NT2/D1 (cell line): ENCODE measurements at regions not wholly inside any gene's neighbourhood (a gene's known extent, or its start where the extent isn't known, plus 50 kb on each side); places are given as distances from the start of the nearest gene placed in this dataset.

Source experiments
- DNase-seq: peaks from one replicate; pipeline ENCODE4 v3.0.0-alpha.2; 2011; ENCODE audit warnings: low read depth, low spot score
- H3K27me3 ChIP-seq: 2 replicates; pipeline ENCODE4 v1.6.0; 2011; ENCODE audit warnings: mild to moderate bottlenecking; ENCODE audit not compliant: insufficient read length, insufficient read depth
- H3K36me3 ChIP-seq: 2 replicates; pipeline ENCODE4 v1.6.1; 2011; ENCODE audit warnings: mild to moderate bottlenecking, low read length, mixed read lengths; ENCODE audit not compliant: insufficient read depth, insufficient read length
- H3K4me1 ChIP-seq: 2 replicates; pipeline ENCODE4 v1.5.1; 2011; ENCODE audit not compliant: insufficient read depth, insufficient read length
- H3K4me3 ChIP-seq: 2 replicates; pipeline ENCODE4 v1.5.1; 2011; ENCODE audit warnings: low read depth; ENCODE audit not compliant: insufficient read length
- H3K9ac ChIP-seq: 2 replicates; pipeline ENCODE4 v1.6.0; 2011; ENCODE audit warnings: low read depth; ENCODE audit not compliant: insufficient read length
- H3K9me3 ChIP-seq: 2 replicates; pipeline ENCODE4 v1.5.1; 2011; ENCODE audit warnings: mild to moderate bottlenecking, low read length; ENCODE audit not compliant: insufficient read depth
- SUZ12 ChIP-seq: IDR thresholded peaks from 2 replicates; pipeline ENCODE4 v1.6.1; 2011; ENCODE audit not compliant: insufficient read length, insufficient read depth; ENCODE audit errors: extremely low read depth
- YY1 ChIP-seq: IDR thresholded peaks from 2 replicates; pipeline ENCODE4 v1.6.1; 2011; ENCODE audit not compliant: insufficient read length, insufficient read depth
- ZNF274 ChIP-seq: IDR thresholded peaks from 2 replicates; pipeline ENCODE4 v1.6.1; 2011; ENCODE audit warnings: mild to moderate bottlenecking, low read depth, low read length

GRCh38 chr5:164472165-164472564 is 966.7 kb downstream of the MAT2B start:
- Histone ChIP-seq H3K4me1 (no peaks in the 10 kb centered on the region), H3K27me3 (no peaks in the 10 kb centered on the region), H3K9ac (no peak overlapping the region), H3K36me3 (no peaks in the 10 kb centered on the region), H3K4me3 (no peak overlapping the region), H3K9me3 (no peaks in the 10 kb centered on the region; the same call in 1 of the 2 replicates)
- no peak for DNase-seq
- TF ChIP-seq SUZ12: no peak
- TF ChIP-seq YY1: no peak
- TF ChIP-seq ZNF274: no peak

GRCh38 chr5:164475339-164475977 is 970.0 kb downstream of the MAT2B start:
- Histone ChIP-seq H3K9ac (no peak overlapping the region), H3K27me3 (no peaks in the 10 kb centered on the region), H3K36me3 (no peaks in the 10 kb centered on the region), H3K4me3 (no peak overlapping the region), H3K9me3 (no peaks in the 10 kb centered on the region; the same call in 1 of the 2 replicates), H3K4me1 (no peaks in the 10 kb centered on the region)
- no peak for DNase-seq
- TF ChIP-seq SUZ12 (no peak), YY1 (no peak), ZNF274 (no peak)

DNA sequence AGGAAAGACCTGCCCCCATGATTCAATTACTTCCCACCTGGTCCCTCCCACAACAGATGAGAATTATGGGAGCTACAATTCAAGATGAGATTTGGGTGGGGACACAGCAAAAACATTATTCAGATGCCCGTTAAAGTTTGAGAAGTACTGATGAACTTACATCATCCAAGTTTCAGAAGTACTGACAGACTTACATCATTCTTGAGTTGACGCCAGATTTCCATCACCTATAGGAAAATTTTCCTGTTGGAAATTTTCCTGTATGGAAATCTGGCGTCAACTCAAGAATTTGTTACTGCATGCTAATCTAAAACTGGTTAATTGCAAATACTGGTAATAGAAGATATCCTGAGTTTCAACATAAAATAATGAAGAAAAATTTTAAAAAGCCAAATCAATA is 975.9 kb downstream of the MAT2B start:
- no peaks in the 10 kb centered on the region for H3K4me1 ChIP-seq
- DNase-seq: no peak
- TF ChIP-seq ZNF274 (no peak), YY1 (no peak), SUZ12 (no peak)
- H3K27me3 ChIP-seq: no peaks in the 10 kb centered on the region
- no peaks in the 10 kb centered on the region for H3K9me3 ChIP-seq
- H3K9ac ChIP-seq: no peak overlapping the region
- no peak overlapping the region for H3K4me3 ChIP-seq
- H3K36me3 ChIP-seq: no peaks in the 10 kb centered on the region

DNA sequence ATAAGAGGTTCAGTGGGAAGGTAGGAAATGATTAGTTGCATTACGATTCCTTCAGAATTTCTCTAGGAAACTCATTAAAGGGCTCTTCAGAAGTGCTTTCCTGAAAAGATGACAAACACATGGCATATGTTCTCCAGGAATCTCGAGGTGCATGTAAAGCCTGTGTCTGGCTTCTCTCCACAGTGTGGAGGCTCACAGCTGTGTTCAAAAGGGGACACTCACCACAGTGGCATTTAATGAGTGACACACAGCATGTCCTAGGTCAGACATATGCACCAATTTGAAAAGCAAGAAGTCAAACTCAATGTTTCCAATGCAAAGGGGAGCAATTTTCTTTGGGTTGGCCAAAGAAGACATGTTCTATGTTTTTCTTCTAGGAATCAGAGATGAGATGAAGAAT is 976.9 kb downstream of the MAT2B start:
- Histone ChIP-seq H3K9ac (no peak overlapping the region), H3K4me3 (no peak overlapping the region), H3K36me3 (no peaks in the 10 kb centered on the region), H3K27me3 (no peaks in the 10 kb centered on the region), H3K9me3 (no peaks in the 10 kb centered on the region), H3K4me1 (no peaks in the 10 kb centered on the region)
- DNase-seq: no peak
- TF ChIP-seq YY1 (no peak), SUZ12 (no peak), ZNF274 (no peak)

DNA sequence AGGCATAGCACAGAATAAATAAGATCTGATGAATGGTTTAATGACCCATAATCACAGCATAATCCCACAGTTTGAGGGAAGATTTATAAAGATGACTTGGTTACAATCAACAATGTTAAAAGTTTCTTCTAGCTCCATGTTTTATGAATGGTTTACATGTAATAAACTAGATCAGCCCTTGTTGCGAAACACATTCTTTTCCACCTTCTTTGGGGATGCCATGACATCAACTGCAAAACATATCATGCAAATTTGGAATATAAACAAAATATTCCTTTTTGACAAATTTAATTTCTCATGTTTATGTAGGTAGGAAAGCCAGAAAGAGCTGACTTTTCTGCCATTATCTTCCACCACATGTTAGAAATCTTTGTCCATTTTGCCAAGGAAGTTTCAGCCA is 979.5 kb downstream of the MAT2B start:
- H3K27me3 ChIP-seq: no peaks in the 10 kb centered on the region
- no peaks in the 10 kb centered on the region for H3K4me1 ChIP-seq
- H3K36me3 ChIP-seq: no peaks in the 10 kb centered on the region
- no peak for TF ChIP-seq YY1
- no peak for TF ChIP-seq SUZ12
- no peak for TF ChIP-seq ZNF274
- H3K9ac ChIP-seq: no peak overlapping the region
- no peaks in the 10 kb centered on the region for H3K9me3 ChIP-seq
- no peak overlapping the region for H3K4me3 ChIP-seq
- no peak for DNase-seq

DNA sequence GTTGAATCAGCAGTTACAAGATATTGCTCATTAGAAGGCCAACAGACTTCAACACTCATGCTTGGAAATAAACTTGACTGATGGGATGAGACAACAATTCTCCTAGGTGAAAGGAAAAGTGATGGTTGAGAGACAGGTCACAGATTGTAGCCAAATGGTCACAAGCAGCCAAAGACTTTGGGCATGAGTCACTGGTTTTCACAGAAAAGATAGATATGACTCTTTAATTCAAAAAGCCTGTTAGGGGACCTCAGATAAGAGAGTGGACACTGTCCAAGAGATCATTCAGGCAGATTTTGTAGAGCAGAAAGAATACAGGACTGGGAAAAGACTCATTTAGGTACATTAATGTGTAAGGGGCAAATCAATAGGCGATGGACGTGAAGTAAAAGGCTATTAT is 982.5 kb downstream of the MAT2B start:
- DNase-seq: no peak
- no peak overlapping the region for H3K9ac ChIP-seq
- H3K27me3 ChIP-seq: no peaks in the 10 kb centered on the region
- no peaks in the 10 kb centered on the region for H3K36me3 ChIP-seq
- TF ChIP-seq YY1 (no peak), ZNF274 (no peak)
- H3K4me3 ChIP-seq: no peak overlapping the region
- no peaks in the 10 kb centered on the region for H3K4me1 ChIP-seq
- no peaks in the 10 kb centered on the region for H3K9me3 ChIP-seq

GRCh38 chr5:164497311-164498064 is 992.1 kb downstream of the MAT2B start:
- Histone ChIP-seq H3K9ac (no peak overlapping the region), H3K4me1 (no peaks in the 10 kb centered on the region), H3K27me3 (no peaks in the 10 kb centered on the region), H3K36me3 (no peaks in the 10 kb centered on the region), H3K4me3 (no peak overlapping the region), H3K9me3 (no peaks in the 10 kb centered on the region)
- DNase-seq: no peak
- TF ChIP-seq YY1 (no peak), SUZ12 (no peak), ZNF274 (no peak)
